ENCODE measurements at regions not wholly inside any gene's neighbourhood (a gene's known extent, or its start where the extent isn't known, plus 50 kb on each side); places are given as distances from the start of the nearest gene placed in this dataset.

DNA sequence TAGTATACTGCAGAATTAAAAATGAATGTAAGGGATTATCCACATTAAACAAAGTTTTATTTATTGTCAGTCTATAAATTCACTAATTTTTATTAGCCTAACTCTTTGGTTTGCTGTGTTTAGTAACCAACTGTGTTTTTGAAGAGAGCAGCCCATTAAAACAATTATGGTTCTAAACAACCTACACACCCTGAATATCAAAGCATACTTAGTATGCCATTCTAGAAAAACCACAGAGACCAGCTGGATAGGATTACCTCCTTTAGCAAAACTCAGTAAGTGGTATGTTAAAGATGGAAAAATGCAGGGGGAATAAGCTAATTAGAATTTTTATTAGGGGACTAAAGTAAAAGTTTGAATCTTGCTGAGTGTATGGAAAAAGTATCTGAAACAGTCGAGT is 1981.7 kb upstream of the NUDT12 start:
- H3K27ac Mint-ChIP-seq = no peak overlapping the region
- H3K36me3 Mint-ChIP-seq (ENCODE audit: insufficient read depth in 2 of 2) = no peaks in the 10 kb centered on the region
- no peak for DNase-seq
- ATAC-seq (replicated peaks in 1 of 2) = no peak
- H3K27me3 Mint-ChIP-seq (ENCODE audit: low read depth) = no peaks in the 10 kb centered on the region
- peaks cover 5 to 8% of the 10 kb centered on the region in 2 donors for H3K9me3 Mint-ChIP-seq
- H3K4me3 Mint-ChIP-seq = no peak overlapping the region
- no peaks in the 10 kb centered on the region for H3K4me1 Mint-ChIP-seq (ENCODE audit: low read depth)

DNA sequence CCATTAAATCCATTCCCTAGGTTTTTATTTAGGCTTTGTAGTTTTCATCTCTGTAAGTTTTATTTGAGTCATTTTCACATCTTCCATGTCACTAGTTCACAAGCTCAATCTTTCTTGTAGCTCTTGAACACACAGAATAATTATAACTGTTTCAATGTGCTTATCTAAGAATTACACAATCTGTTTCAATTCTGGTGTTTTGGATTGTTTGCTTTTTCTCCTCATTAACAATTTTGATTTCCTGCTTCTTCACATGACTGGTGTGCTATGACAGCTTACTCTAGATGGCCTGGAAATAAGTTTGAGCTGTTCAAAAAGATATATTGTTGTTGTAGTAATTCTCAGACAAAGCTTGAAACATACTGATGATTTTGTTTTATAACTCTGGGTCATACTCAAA is 1974.1 kb upstream of the NUDT12 start:
- ATAC-seq (replicated peaks in 1 of 2) (no peak), DNase-seq (no peak)
- H3K27me3 Mint-ChIP-seq (ENCODE audit: low read depth) = no peaks in the 10 kb centered on the region
- H3K9me3 Mint-ChIP-seq = peaks cover 3 to 10% of the 10 kb centered on the region in 2 donors
- H3K4me3 Mint-ChIP-seq = no peak overlapping the region
- H3K36me3 Mint-ChIP-seq (ENCODE audit: insufficient read depth in 2 of 2) = no peaks in the 10 kb centered on the region
- no peak overlapping the region for H3K27ac Mint-ChIP-seq
- H3K4me1 Mint-ChIP-seq (ENCODE audit: low read depth) = no peaks in the 10 kb centered on the region

DNA sequence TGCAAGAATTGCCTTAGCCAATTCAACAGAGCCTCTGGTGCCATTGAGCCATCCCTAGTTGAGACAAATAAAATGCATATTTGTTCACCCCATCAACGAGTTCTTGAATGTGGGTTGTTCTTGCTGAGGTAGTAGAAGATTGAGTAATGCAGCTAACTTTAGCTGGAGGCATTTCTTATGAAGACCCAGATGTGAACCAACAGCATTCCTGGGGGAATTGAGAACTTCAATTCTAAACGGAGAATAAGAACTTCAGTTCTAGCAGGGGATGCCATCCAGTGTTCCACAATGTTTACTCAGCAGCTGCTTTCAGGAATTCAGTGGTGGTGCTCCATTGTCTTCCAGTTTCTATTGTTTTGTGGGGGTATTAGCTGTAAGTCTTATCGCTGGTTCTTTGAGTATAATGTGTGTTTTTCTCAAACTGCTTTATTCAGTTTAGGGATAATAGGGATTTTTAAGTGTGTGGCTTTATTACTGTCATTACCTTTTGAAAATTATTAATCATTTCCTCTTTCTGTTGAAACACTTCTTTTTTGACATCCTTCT is 1968.2 kb upstream of the NUDT12 start:
- DNase-seq (no peak), ATAC-seq (replicated peaks in 1 of 2) (no peak)
- Mint-ChIP-seq H3K27me3 (ENCODE audit: low read depth) (no peaks in the 10 kb centered on the region), H3K4me1 (ENCODE audit: low read depth) (no peaks in the 10 kb centered on the region), H3K36me3 (ENCODE audit: insufficient read depth in 2 of 2) (peaks cover 4 to 5% of the 10 kb centered on the region in 2 donors), H3K27ac (no peak overlapping the region), H3K9me3 (peaks cover 9 to 14% of the 10 kb centered on the region in 2 donors), H3K4me3 (no peak overlapping the region)

DNA sequence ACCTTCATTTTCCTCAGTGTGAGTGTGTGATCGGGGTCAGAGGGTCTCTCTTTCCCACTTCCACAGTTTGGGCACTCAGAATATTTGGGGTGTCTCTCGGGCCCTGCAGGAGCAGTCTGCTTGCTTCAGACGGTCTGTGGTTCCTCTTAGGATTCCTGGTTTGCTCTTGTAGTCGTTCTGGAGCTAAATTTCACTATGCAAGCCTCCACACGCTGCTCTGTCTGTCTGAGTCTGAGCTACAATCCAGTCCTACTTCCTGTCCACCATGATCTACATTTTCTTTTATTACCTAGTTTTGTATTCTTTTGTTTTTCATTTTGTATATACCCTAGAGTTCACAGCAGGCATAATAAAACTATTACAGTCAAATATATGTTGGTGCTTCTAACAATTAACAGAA is 1967.3 kb upstream of the NUDT12 start:
- peaks cover 4 to 5% of the 10 kb centered on the region in 2 donors for H3K36me3 Mint-ChIP-seq (ENCODE audit: insufficient read depth in 2 of 2)
- no peaks in the 10 kb centered on the region for H3K27me3 Mint-ChIP-seq (ENCODE audit: low read depth)
- DNase-seq (no peak), ATAC-seq (replicated peaks in 1 of 2) (no peak)
- no peak overlapping the region for H3K27ac Mint-ChIP-seq
- no peak overlapping the region for H3K4me3 Mint-ChIP-seq
- H3K9me3 Mint-ChIP-seq = peaks cover 9 to 14% of the 10 kb centered on the region in 2 donors
- no peaks in the 10 kb centered on the region for H3K4me1 Mint-ChIP-seq (ENCODE audit: low read depth)

DNA sequence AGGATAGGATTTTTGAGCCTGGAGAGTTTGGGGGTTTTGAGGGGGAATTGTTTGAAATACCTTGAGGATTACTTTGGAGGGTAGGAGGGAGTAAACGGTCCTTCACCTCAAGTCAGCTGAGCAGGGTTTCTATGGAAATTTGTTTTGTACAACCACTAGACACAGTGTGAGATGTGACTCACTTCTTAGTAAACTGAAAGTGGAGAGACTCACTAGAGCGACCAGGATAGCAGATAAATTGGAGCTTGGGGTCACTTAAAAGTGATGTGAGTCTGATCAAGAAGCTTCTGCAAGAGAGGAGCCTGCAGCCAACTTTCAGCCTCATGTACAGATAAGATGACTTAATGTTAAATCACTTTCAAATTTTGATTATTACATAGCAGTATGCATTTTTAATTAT is 1945.9 kb upstream of the NUDT12 start:
- H3K27me3 Mint-ChIP-seq (ENCODE audit: low read depth) = no peaks in the 10 kb centered on the region
- H3K4me3 Mint-ChIP-seq = no peak overlapping the region
- DNase-seq = no peak
- H3K9me3 Mint-ChIP-seq = peaks cover 5 to 12% of the 10 kb centered on the region in 2 donors
- H3K4me1 Mint-ChIP-seq (ENCODE audit: low read depth) = no peaks in the 10 kb centered on the region
- ATAC-seq (replicated peaks in 1 of 2) = no peak
- no peak overlapping the region for H3K27ac Mint-ChIP-seq
- no peaks in the 10 kb centered on the region for H3K36me3 Mint-ChIP-seq (ENCODE audit: insufficient read depth in 2 of 2)

DNA sequence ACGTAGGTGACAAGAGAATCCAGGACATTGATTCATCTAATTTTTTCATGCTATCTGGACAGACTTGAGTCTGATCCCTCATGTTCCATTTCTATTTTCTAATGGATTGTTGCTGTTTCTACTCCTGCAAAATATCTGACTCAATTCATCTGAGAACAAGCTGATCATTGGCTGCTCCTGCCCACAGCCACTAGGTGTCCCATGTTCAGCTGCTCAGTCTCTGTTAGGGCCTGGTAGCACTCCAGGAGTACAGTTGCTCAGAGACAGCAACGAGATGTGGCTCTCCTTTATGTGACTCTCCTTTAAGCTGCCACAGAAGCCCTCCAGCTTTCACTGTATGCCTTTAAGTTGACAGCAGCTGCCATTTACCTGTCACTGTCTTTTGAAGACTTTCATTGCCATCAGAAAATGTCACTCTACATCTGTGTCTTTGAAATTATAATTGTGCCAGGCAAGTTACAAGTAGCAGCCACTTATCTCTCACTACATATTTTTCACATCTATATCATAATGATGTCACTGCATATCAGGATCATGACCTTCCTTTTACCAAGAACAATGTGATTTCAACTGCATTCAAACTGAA is 1944.2 kb upstream of the NUDT12 start:
- DNase-seq (no peak), ATAC-seq (replicated peaks in 1 of 2) (no peak)
- no peaks in the 10 kb centered on the region for H3K4me1 Mint-ChIP-seq (ENCODE audit: low read depth)
- H3K27ac Mint-ChIP-seq = no peak overlapping the region
- no peak overlapping the region for H3K4me3 Mint-ChIP-seq
- H3K27me3 Mint-ChIP-seq (ENCODE audit: low read depth) = no peaks in the 10 kb centered on the region
- H3K36me3 Mint-ChIP-seq (ENCODE audit: insufficient read depth in 2 of 2) = no peaks in the 10 kb centered on the region
- peaks cover 5 to 15% of the 10 kb centered on the region in 2 donors for H3K9me3 Mint-ChIP-seq

DNA sequence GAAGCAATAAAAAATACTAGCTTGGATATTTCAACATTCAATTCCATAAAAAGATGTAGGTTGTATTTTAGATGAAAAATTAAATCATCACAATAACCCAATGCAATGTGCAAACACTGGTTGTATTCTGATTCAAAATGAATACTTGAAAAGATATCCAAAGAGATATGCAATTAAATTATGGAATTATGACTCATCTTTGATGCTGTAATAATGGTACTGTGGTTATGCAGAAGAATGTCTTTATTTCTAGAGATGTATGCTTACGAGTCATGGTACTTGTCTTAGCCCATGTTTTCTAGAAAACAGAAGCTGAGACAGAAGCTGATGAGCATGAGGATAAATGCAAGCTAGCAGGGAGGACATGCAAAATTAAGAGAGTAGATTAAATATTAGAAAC is 1941.4 kb upstream of the NUDT12 start:
- Mint-ChIP-seq H3K4me3 (no peak overlapping the region), H3K27me3 (ENCODE audit: low read depth) (no peaks in the 10 kb centered on the region), H3K36me3 (ENCODE audit: insufficient read depth in 2 of 2) (peaks cover 0 to 1% of the 10 kb centered on the region in 2 donors), H3K9me3 (peaks cover 3 to 9% of the 10 kb centered on the region in 2 donors), H3K27ac (no peak overlapping the region), H3K4me1 (ENCODE audit: low read depth) (no peaks in the 10 kb centered on the region)
- DNase-seq (no peak), ATAC-seq (replicated peaks in 1 of 2) (no peak)

DNA sequence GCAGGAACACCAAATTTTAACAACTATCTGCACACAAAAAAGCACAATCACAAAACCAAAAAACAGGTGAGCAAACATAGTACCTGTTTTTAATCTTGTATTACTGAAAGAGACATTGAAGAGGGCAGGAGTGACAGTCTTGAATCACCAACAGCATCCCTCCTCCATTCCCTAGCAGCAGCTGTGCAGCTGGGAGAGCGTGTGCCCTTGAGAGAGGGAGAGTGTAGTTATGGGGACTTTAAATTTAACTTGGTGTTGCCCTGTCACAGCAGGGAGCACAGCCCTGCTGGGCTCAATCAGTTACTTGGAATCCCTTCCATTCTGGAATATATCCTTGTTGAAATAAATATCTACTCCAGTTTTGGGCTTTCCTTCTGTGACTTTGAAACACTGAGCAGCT is 1938.7 kb upstream of the NUDT12 start:
- no peak overlapping the region for H3K27ac Mint-ChIP-seq
- DNase-seq (no peak), ATAC-seq (replicated peaks in 1 of 2) (no peak)
- H3K9me3 Mint-ChIP-seq = peaks cover 3 to 7% of the 10 kb centered on the region in 2 donors
- H3K4me1 Mint-ChIP-seq (ENCODE audit: low read depth) = no peaks in the 10 kb centered on the region
- H3K36me3 Mint-ChIP-seq (ENCODE audit: insufficient read depth in 2 of 2) = peaks cover 0 to 1% of the 10 kb centered on the region in 2 donors
- H3K4me3 Mint-ChIP-seq = no peak overlapping the region
- H3K27me3 Mint-ChIP-seq (ENCODE audit: low read depth) = no peaks in the 10 kb centered on the region

DNA sequence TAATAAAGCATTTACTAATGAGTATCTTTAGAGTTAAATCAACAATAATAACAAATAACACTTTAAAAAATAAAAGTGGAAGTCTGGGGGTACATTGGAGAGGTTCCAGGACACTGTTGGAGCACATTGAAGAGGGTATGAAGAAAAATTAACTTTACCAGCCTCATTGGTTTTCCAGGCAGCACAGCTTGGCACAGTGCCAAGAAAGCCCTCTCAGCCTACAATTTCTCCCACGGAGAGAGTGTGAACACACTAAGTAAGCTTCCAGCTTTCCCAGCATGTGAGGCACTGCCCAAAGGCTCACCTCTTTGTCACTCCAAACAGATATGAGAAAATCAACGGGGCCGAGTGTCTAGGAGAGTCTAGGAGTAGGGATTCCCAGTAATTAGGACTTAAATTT is 1912.8 kb upstream of the NUDT12 start:
- Mint-ChIP-seq H3K4me3 (no peak overlapping the region), H3K27ac (no peak overlapping the region), H3K9me3 (peaks cover 5% of the 10 kb centered on the region in 2 donors), H3K27me3 (ENCODE audit: low read depth) (no peaks in the 10 kb centered on the region), H3K36me3 (ENCODE audit: insufficient read depth in 2 of 2) (no peaks in the 10 kb centered on the region), H3K4me1 (ENCODE audit: low read depth) (no peaks in the 10 kb centered on the region)
- ATAC-seq (replicated peaks in 1 of 2) (no peak), DNase-seq (no peak)

DNA sequence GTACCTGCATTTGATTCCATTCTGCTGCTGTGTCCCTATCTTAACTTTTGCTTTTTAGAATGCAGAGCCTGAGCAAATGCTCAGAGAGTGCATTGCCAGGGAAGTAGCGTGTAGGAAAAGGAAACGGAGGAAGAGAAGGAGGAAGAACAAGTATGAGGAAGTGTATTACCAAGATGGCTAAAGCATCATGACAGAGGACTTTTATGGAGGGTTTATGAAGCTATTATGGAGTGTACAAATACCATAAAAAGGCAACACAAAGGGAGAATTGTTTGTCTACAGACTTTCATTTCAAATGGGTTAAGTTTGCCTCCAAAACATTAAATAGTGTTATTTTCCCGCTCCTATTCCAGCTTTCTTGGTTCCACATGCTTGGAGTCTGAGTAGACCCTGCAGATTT is 1899.8 kb upstream of the NUDT12 start:
- H3K27ac Mint-ChIP-seq = no peak overlapping the region
- H3K4me3 Mint-ChIP-seq = no peak overlapping the region
- H3K9me3 Mint-ChIP-seq = peaks cover 16 to 18% of the 10 kb centered on the region in 2 donors
- H3K27me3 Mint-ChIP-seq (ENCODE audit: low read depth) = no peaks in the 10 kb centered on the region
- DNase-seq (no peak), ATAC-seq (replicated peaks in 1 of 2) (no peak)
- H3K36me3 Mint-ChIP-seq (ENCODE audit: insufficient read depth in 2 of 2) = peaks cover 0 to 6% of the 10 kb centered on the region in 2 donors
- no peaks in the 10 kb centered on the region for H3K4me1 Mint-ChIP-seq (ENCODE audit: low read depth)

DNA sequence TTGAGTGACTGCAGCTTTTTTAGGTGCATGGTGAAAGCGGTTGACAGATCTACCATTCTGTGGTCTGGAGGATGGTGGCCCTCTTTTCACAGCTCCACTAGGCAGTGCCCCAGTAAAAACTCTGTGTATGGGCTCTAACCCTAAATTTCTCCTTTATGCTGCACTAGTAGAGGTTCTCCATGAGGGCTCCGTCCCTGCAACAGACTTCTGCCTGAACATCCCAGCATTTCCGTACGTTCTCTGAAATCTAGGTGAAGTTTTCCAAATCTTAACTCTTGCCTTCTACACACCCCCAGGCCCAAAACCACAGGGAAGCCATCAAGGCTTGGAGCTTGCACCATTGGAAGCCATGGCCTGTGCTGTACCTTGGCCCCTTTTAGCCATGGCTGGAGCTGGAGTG is 1898.1 kb upstream of the NUDT12 start:
- H3K4me1 Mint-ChIP-seq (ENCODE audit: low read depth) = no peaks in the 10 kb centered on the region
- peaks cover 0 to 6% of the 10 kb centered on the region in 2 donors for H3K36me3 Mint-ChIP-seq (ENCODE audit: insufficient read depth in 2 of 2)
- no peaks in the 10 kb centered on the region for H3K27me3 Mint-ChIP-seq (ENCODE audit: low read depth)
- no peak for DNase-seq
- H3K4me3 Mint-ChIP-seq = no peak overlapping the region
- peaks cover 15 to 18% of the 10 kb centered on the region in 2 donors for H3K9me3 Mint-ChIP-seq
- no peak overlapping the region for H3K27ac Mint-ChIP-seq
- ATAC-seq (replicated peaks in 1 of 2) = no peak

DNA sequence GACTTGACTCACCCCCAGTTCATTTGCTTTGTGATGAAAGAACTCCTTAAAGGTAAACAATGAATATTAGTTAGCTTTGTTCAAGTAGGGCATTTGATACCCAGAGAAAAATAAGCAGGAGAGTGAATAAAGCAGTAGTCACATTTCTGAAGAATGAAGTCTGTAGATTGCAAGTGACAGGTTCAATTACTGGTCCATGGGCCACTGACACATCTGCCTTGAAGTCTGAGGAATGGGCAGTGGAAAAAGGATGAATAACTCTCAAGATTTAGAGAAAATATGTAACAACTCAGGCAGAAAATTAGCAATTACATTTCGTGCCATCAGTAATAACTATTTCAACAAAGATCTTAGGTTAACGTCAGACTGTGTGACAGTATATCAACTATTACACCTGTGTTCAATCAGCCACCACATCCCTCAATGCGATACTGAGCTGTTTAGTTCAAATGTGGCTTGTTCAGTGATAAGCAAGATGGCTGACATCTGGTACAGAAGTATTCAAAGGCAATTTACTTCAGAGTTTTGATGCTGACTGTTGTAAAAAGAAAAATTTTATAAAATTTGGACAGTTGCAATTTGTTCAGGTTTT is 1890.7 kb upstream of the NUDT12 start:
- DNase-seq (no peak), ATAC-seq (replicated peaks in 1 of 2) (no peak)
- Mint-ChIP-seq H3K4me3 (no peak overlapping the region), H3K27me3 (ENCODE audit: low read depth) (no peaks in the 10 kb centered on the region), H3K4me1 (ENCODE audit: low read depth) (no peaks in the 10 kb centered on the region), H3K27ac (no peak overlapping the region), H3K9me3 (peaks cover 9 to 16% of the 10 kb centered on the region in 2 donors), H3K36me3 (ENCODE audit: insufficient read depth in 2 of 2) (no peaks in the 10 kb centered on the region)

DNA sequence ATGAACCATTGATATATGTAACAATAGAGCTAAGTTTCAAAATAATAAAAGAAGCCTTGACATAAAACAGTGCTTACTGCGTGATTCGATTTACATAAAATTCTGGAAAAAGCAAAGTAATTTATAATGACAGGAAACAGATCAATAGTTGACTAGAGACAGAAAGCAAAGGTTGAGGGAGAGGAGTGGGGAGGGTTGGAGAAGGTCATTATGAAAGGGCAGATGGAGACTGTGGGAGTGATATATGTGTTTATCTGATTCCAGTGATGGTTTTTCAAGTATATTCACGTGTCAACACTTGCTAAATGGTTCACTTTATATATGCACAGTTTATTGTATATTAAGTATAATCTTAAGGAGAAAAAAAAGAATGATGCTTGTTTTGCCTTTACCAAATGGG is 1885.7 kb upstream of the NUDT12 start:
- no peak for ATAC-seq (replicated peaks in 1 of 2)

DNA sequence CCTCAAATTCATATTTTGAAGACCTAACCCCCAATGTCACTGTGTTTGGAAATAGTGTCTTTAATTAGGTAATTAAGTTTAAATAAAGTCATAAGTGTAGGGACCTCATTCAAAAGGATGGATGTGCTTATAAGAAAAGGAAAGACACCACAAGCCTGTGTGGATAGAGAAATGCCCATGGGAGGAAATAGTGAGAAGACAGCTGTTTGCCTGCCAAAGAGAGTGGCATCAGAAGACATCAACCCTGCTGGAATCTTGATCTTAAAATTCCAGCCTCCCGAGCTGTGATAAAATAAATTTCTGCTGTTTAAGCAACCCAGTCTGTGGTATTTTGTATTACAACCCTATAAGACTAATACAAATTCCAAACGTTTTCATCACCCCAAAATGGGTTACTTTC is 1867.9 kb upstream of the NUDT12 start:
- DNase-seq (no peak), ATAC-seq (replicated peaks in 1 of 2) (no peak)
- Mint-ChIP-seq H3K9me3 (peaks cover 2% of the 10 kb centered on the region in 2 donors), H3K4me3 (no peak overlapping the region), H3K27me3 (ENCODE audit: low read depth) (no peaks in the 10 kb centered on the region), H3K36me3 (ENCODE audit: insufficient read depth in 2 of 2) (no peaks in the 10 kb centered on the region), H3K27ac (no peak overlapping the region), H3K4me1 (ENCODE audit: low read depth) (no peaks in the 10 kb centered on the region)

More for the DNA sequence above, 1885.7 kb upstream of the NUDT12 start:
- no peak overlapping the region for H3K4me3 Mint-ChIP-seq
- no peaks in the 10 kb centered on the region for H3K36me3 Mint-ChIP-seq (ENCODE audit: insufficient read depth in 2 of 2)
- no peak for DNase-seq
- peaks cover 12 to 17% of the 10 kb centered on the region in 2 donors for H3K9me3 Mint-ChIP-seq
- no peak overlapping the region for H3K27ac Mint-ChIP-seq
- no peaks in the 10 kb centered on the region for H3K27me3 Mint-ChIP-seq (ENCODE audit: low read depth)
- no peaks in the 10 kb centered on the region for H3K4me1 Mint-ChIP-seq (ENCODE audit: low read depth)

Data from activated T-cell treated with anti-CD3 and anti-CD28 coated beads, Interleukin-2, amount 50 U/mL, for 72 hours (primary cell).